Right lobe of liver (tissue), 6 donors: ENCODE measurements at regions not wholly inside any gene's neighbourhood (a gene's known extent, or its start where the extent isn't known, plus 50 kb on each side); places are given as distances from the start of the nearest gene placed in this dataset.

Source experiments
- ATAC-seq, 4 donors: fragments of 200-7000 bp; cut with Tn5 transposase; one replicate each; pipeline ENCODE4 v1.9.1; 2020; ENCODE audit warnings: mild to moderate bottlenecking in 4 of 4, moderate library complexity in 4 of 4
- DNase-seq, 3 donors: peaks; one replicate each; pipeline ENCODE4 v3.0.0-alpha.2; 2020
- H3K27ac ChIP-seq, 3 donors: fragments of 200-600 bp; one replicate each; pipeline ENCODE4 v1.8.0; 2022
- H3K27me3 ChIP-seq, 2 donors: fragments of 200-600 bp; one replicate each; pipeline ENCODE4 v1.8.0; 2022
- H3K36me3 ChIP-seq, 4 donors: fragments of 200-600 bp; sonication (generic) in 1 of 4; one replicate each; pipeline versions ENCODE4 v1.5.1 to v1.8.0; 2017 to 2022; ENCODE audit warnings: control low read depth in 1 of 4
- H3K4me1 ChIP-seq, 4 donors: fragments of 200-600 bp; sonication (generic) in 1 of 4; one replicate each; pipeline versions ENCODE4 v1.5.1 to v1.8.0; 2017 to 2022; ENCODE audit warnings: control low read depth in 1 of 4
- H3K4me3 ChIP-seq, 3 donors: fragments of 200-600 bp; one replicate each; pipeline ENCODE4 v1.8.0; 2022
- H3K9me3 ChIP-seq, 4 donors: fragments of 200-600 bp; sonication (generic) in 1 of 4; one replicate each; pipeline versions ENCODE4 v1.5.1 to v1.8.0; 2017 to 2022; ENCODE audit warnings: control low read depth in 1 of 4
- POLR2A ChIP-seq: fragments of 450-650 bp; IDR thresholded peaks from one replicate; pipeline ENCODE4 v1.6.1; 2017; ENCODE audit warnings: antibody characterized with exemption, mild to moderate bottlenecking
- WGBS: methylation state at CpG from one replicate; pipeline ENCODE4 v1.1.6; 2018; ENCODE audit warnings: low coverage, low lambda C conversion rate; ENCODE audit not compliant: insufficient coverage; ENCODE audit errors: missing lambda C conversion rate; 5-methylcytosine and 5-hydroxymethylcytosine counted together
- intact Hi-C, 2 donors: fragments of 100-400 bp; cut with DNase I; formaldehyde crosslinking; loops; one replicate each; pipeline versions ENCODE4 v1.11.2 to v1.14.1; 2022
- TF ChIP-seq, protein P1 (sequence below), 4 donors: fragments of 200-600 bp in 3 of 4; fragments of 450-650 bp in 1 of 4; IDR thresholded peaks; one replicate each; pipeline versions ENCODE4 v1.5.1 to v1.8.0; 2016 to 2022; ENCODE audit warnings: antibody characterized with exemption in 4 of 4, mild to moderate bottlenecking in 2 of 4
- donor health status: DM: no; HTN: yes; CAD: no.
- donor health status: DM: no; HTN: no; CAD: no.
- donor health status: DM: no; HTN: no; CAD: no.
- donor health status: DM: no; HTN: yes; CAD: no.
- donor health status: DM: no; HTN: yes; CAD: no.

DNA sequence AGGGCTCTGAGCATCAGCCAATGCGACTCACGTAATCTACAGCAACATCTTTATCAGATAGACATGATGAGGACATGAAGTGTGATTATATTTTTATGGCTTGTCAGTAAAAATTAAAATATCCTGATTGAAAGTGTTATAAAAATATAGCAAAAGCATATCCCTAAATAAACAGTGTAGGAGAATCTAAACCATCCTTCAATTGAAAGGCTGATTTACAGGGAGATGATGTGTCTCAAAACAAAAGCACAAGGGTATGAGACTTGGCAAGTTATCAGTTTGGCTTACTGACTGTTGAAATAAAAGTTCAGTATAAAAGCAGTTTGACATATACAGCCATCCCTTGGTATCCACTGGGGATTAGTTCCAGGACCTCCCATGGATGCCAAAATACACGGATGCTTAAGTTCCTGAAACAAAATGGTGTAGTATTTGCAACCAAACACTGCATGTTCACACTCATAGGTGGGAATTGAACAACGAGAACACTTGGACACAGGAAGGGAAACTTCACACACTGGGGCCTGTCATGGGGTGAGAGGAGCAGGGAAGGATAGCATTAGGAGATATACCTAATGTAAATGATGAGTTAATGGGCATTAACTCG, 149.9 kb upstream of the MAP1B start:
- no peak for DNase-seq
- 78% methylated on average over 5 of the region's 5 CpGs for whole genome bisulfite sequencing
- Histone ChIP-seq H3K9me3 (no peaks in the 10 kb centered on the region), H3K27ac (no peak overlapping the region), H3K27me3 (no peaks in the 10 kb centered on the region), H3K36me3 (no peaks in the 10 kb centered on the region), H3K4me3 (no peak overlapping the region), H3K4me1 (no peaks in the 10 kb centered on the region)
- no peak for ATAC-seq
- intact Hi-C loops: no loop called here
- TF ChIP-seq POLR2A: no peak
- TF ChIP-seq, protein P1, sequence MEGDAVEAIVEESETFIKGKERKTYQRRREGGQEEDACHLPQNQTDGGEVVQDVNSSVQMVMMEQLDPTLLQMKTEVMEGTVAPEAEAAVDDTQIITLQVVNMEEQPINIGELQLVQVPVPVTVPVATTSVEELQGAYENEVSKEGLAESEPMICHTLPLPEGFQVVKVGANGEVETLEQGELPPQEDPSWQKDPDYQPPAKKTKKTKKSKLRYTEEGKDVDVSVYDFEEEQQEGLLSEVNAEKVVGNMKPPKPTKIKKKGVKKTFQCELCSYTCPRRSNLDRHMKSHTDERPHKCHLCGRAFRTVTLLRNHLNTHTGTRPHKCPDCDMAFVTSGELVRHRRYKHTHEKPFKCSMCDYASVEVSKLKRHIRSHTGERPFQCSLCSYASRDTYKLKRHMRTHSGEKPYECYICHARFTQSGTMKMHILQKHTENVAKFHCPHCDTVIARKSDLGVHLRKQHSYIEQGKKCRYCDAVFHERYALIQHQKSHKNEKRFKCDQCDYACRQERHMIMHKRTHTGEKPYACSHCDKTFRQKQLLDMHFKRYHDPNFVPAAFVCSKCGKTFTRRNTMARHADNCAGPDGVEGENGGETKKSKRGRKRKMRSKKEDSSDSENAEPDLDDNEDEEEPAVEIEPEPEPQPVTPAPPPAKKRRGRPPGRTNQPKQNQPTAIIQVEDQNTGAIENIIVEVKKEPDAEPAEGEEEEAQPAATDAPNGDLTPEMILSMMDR (IDR thresholded peaks at IDR 0.05): no peak

DNA sequence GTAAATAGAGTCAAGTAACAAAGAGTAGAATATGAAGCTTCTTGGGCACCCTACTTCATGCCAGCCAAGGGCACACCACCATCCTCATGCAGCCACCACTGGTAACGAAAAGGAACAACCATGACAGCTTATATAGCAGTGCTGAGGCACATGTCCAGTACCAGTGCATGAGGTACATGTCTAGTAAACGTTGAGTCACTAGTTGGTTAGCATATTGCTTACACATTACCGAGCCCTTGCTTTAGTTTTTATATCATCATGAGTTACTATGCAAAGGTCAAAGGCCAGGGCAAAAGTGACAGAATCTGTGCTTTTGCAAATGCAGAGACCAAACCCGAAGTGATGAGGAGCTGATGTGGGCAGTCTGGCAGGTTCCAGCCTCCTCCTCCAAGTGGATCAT, 147.1 kb upstream of the MAP1B start:
- H3K36me3 ChIP-seq: no peaks in the 10 kb centered on the region
- H3K9me3 ChIP-seq: no peaks in the 10 kb centered on the region
- H3K4me3 ChIP-seq: no peak overlapping the region
- H3K4me1 ChIP-seq: no peaks in the 10 kb centered on the region
- H3K27me3 ChIP-seq: no peaks in the 10 kb centered on the region
- H3K27ac ChIP-seq: no peak overlapping the region
- peak in 1 of 4 donors; percentile 37 for ATAC-seq
- TF ChIP-seq, protein P1 (IDR thresholded peaks at IDR 0.05): no peak
- TF ChIP-seq POLR2A: no peak
- no peak for DNase-seq
- intact Hi-C loops: no loop called here
- 37% methylated on average over 4 of the region's 4 CpGs for WGBS

DNA sequence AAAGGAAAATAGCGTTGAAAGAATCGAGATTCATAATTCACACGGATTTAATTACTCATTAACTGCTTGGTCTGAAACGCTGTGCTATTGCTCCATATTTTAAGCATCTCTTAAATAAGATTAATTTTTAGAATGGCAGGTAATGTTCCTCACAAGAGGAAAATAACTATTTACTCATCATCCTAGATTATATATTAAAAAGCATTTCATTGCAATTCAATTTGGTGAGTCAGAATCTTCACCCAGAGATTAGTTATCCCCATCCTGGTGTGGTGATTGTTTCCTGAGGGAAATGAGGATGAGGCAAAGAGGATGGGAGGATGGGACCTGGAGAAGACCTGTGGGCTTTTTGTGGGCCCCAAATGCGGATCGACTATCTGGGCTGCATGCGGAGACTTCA, 145.5 kb upstream of the MAP1B start:
- intact Hi-C loops: no loop called here
- TF ChIP-seq, protein P1 (IDR thresholded peaks at IDR 0.05): no peak
- TF ChIP-seq POLR2A: no peak
- H3K27ac ChIP-seq: no peak overlapping the region

DNA sequence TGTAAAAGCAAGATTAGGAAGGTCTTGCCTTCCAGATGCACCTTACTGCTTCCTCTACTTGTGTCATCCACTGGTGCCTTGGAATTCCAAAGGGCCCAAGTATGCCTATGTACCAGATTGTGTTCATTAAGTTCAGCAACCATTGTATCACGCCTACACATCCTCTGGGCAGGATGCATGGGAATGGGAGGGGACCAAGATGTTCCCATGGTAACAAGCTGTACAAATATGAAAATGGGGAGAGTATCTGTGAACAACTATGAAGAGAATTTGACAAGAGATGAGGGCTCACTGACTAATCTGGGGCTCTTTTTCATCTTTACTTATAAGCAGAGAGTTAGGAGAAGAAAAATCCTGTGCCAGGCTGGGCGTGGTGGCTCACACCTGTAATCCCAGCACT, 137.8 kb upstream of the MAP1B start:
- no peak for DNase-seq
- TF ChIP-seq, protein P1 (IDR thresholded peaks at IDR 0.05): no peak
- no peak for TF ChIP-seq POLR2A
- no peak for ATAC-seq
- no peak overlapping the region for H3K4me3 ChIP-seq
- 47% methylated on average over 2 of the region's 2 CpGs for WGBS
- intact Hi-C loops: no loop called here
- no peaks in the 10 kb centered on the region for H3K4me1 ChIP-seq
- no peaks in the 10 kb centered on the region for H3K36me3 ChIP-seq
- H3K27me3 ChIP-seq: no peaks in the 10 kb centered on the region
- H3K27ac ChIP-seq: no peak overlapping the region
- H3K9me3 ChIP-seq: no peaks in the 10 kb centered on the region

More for the DNA sequence above, 145.5 kb upstream of the MAP1B start:
- Histone ChIP-seq H3K4me1 (no peaks in the 10 kb centered on the region), H3K4me3 (no peak overlapping the region), H3K36me3 (no peaks in the 10 kb centered on the region), H3K27me3 (no peaks in the 10 kb centered on the region), H3K9me3 (no peaks in the 10 kb centered on the region)
- ATAC-seq (no peak), DNase-seq (no peak)
- WGBS: 92% methylated on average over 7 of the region's 7 CpGs

DNA sequence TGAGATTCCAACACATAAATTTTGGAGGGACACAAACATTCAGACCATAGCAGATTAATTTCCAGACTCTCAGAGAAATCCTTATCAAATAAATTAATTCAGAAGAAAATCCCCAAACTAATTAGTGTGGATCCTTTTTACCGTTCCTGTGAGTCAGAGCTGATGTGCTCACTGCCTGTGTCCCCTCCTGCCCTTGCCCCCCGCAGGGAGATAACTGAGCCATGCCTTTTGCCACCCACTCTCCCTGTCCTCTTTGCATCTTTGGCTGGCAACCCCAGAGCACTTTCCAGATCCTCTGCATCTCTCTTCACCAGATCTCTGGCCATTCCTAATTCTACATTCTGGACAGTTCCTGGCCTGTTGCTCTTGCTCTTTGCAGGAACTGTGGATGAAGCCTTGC, 135.4 kb upstream of the MAP1B start:
- Histone ChIP-seq H3K4me1 (no peaks in the 10 kb centered on the region), H3K9me3 (no peaks in the 10 kb centered on the region), H3K27ac (no peak overlapping the region), H3K36me3 (no peaks in the 10 kb centered on the region), H3K4me3 (no peak overlapping the region), H3K27me3 (no peaks in the 10 kb centered on the region)
- ATAC-seq (no peak), DNase-seq (no peak)
- 83% methylated on average over 2 of the region's 2 CpGs for WGBS
- TF ChIP-seq, protein P1 (IDR thresholded peaks at IDR 0.05): no peak
- no peak for TF ChIP-seq POLR2A
- intact Hi-C loops: no loop called here
